Kidney epithelial cell (primary cell): ENCODE measurements at regions not wholly inside any gene's neighbourhood (a gene's known extent, or its start where the extent isn't known, plus 50 kb on each side); places are given as distances from the start of the nearest gene placed in this dataset.

Source experiments
- DNase-seq: peaks from one replicate; pipeline ENCODE4 v3.0.0-alpha.2; 2010; ENCODE audit warnings: low read depth
- H3K27me3 ChIP-seq: 2 replicates; pipeline ENCODE4 v1.6.0; 2011; ENCODE audit warnings: low read length; ENCODE audit not compliant: control insufficient read depth, insufficient read depth
- H3K36me3 ChIP-seq: 2 replicates; pipeline ENCODE4 v1.5.1; 2011; ENCODE audit warnings: low read length; ENCODE audit not compliant: control insufficient read depth, insufficient read depth
- H3K4me3 ChIP-seq: 2 replicates; pipeline ENCODE4 v1.5.1; 2011; ENCODE audit warnings: low read depth, mild to moderate bottlenecking, control low read depth, low read length
- CTCF ChIP-seq: IDR thresholded peaks from 2 replicates; pipeline ENCODE4 v1.5.1; 2011; ENCODE audit warnings: mild to moderate bottlenecking, moderate library complexity, low read length, control low read depth, inconsistent platforms; ENCODE audit not compliant: insufficient read depth, poor library complexity, severe bottlenecking

GRCh38 chr5:124061663-124062062 lies 549.7 kb downstream of the CSNK1G3 start:
- Histone ChIP-seq H3K27me3 (no peaks in the 10 kb centered on the region), H3K36me3 (no peaks in the 10 kb centered on the region), H3K4me3 (no peak overlapping the region)
- no peak for TF ChIP-seq CTCF
- DNase-seq: no peak

- DNase-seq: no peak
- H3K4me3 ChIP-seq: no peak overlapping the region
- no peaks in the 10 kb centered on the region for H3K27me3 ChIP-seq
- H3K36me3 ChIP-seq: no peaks in the 10 kb centered on the region
- no peak for TF ChIP-seq CTCF
Measured at GRCh38 chr5:124061068-124061430, 549.1 kb downstream of the CSNK1G3 start.

- no peak for TF ChIP-seq CTCF
- H3K4me3 ChIP-seq: no peak overlapping the region
- no peak for DNase-seq
- no peaks in the 10 kb centered on the region for H3K27me3 ChIP-seq
- no peaks in the 10 kb centered on the region for H3K36me3 ChIP-seq
Measured at GRCh38 chr5:124060413-124061067, 548.6 kb downstream of the CSNK1G3 start.

GRCh38 chr5:124060011-124060410 lies 548.0 kb downstream of the CSNK1G3 start:
- Histone ChIP-seq H3K36me3 (no peaks in the 10 kb centered on the region), H3K4me3 (no peak overlapping the region), H3K27me3 (no peaks in the 10 kb centered on the region)
- TF ChIP-seq CTCF: no peak
- DNase-seq: no peak

GRCh38 chr5:124059200-124059599 lies 547.2 kb downstream of the CSNK1G3 start:
- Histone ChIP-seq H3K4me3 (no peak overlapping the region), H3K36me3 (no peaks in the 10 kb centered on the region), H3K27me3 (no peaks in the 10 kb centered on the region)
- peak; percentile 49 for DNase-seq
- TF ChIP-seq CTCF: no peak

GRCh38 chr5:124057724-124058231 lies 545.8 kb downstream of the CSNK1G3 start:
- Histone ChIP-seq H3K36me3 (no peaks in the 10 kb centered on the region), H3K4me3 (no peak overlapping the region), H3K27me3 (no peaks in the 10 kb centered on the region)
- DNase-seq: no peak
- TF ChIP-seq CTCF: no peak
